HFFc6 (cell line): ENCODE measurements at regions not wholly inside any gene's neighbourhood (a gene's known extent, or its start where the extent isn't known, plus 50 kb on each side); places are given as distances from the start of the nearest gene placed in this dataset.

Experiments used
- DNase-seq: peaks from one replicate; pipeline ENCODE4 v3.0.0-alpha.2; 2018
- H3K27ac Mint-ChIP-seq: 2 replicates; pipeline ENCODE4 v1.8.0; 2020; ENCODE audit warnings: mild to moderate bottlenecking, mixed read lengths
- H3K27me3 Mint-ChIP-seq: 2 replicates; pipeline ENCODE4 v1.8.0; 2021; ENCODE audit warnings: mild to moderate bottlenecking, moderate library complexity, mixed read lengths; ENCODE audit not compliant: insufficient read depth
- H3K36me3 Mint-ChIP-seq: 2 replicates; pipeline ENCODE4 v1.8.0; 2021; ENCODE audit warnings: low read depth, mixed read lengths
- H3K4me1 Mint-ChIP-seq: 2 replicates; pipeline ENCODE4 v1.8.0; 2020; ENCODE audit warnings: low read depth, mixed read lengths
- H3K4me3 Mint-ChIP-seq: 2 replicates; pipeline ENCODE4 v1.8.0; 2020; ENCODE audit warnings: mild to moderate bottlenecking, moderate library complexity, mixed read lengths
- H3K9me3 Mint-ChIP-seq: 2 replicates; pipeline ENCODE4 v1.8.0; 2020; ENCODE audit warnings: mild to moderate bottlenecking, mixed read lengths
- TF ChIP-seq, protein P1 (sequence below): fragments of 200-600 bp; sonication (generic); IDR thresholded peaks from 2 replicates; pipeline ENCODE4 v1.5.0; 2021; ENCODE audit warnings: antibody characterized with exemption, mild to moderate bottlenecking

DNA sequence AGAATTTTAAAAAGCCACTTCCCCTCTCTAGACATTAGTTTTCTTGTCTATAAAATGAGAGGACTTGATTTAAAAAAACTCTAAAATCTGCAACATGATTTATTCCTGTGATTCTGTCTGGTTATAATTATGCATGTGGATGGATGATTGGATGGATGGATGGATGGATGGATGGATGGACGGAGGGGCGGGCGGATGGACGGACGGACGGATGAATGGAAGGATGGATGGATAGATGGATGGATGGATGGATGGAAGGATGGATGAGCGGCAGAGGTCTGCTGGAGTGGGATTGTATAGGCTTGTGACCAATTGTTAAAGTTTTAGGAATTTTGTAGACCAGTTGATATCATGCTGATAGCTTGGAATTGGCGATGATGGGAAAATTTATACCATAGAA, 135.2 kb upstream of the TIAM1 start:
- H3K27ac Mint-ChIP-seq: no peak overlapping the region
- H3K36me3 Mint-ChIP-seq: no peaks in the 10 kb centered on the region
- H3K4me1 Mint-ChIP-seq: no peaks in the 10 kb centered on the region
- no peaks in the 10 kb centered on the region for H3K27me3 Mint-ChIP-seq
- TF ChIP-seq, protein P1, sequence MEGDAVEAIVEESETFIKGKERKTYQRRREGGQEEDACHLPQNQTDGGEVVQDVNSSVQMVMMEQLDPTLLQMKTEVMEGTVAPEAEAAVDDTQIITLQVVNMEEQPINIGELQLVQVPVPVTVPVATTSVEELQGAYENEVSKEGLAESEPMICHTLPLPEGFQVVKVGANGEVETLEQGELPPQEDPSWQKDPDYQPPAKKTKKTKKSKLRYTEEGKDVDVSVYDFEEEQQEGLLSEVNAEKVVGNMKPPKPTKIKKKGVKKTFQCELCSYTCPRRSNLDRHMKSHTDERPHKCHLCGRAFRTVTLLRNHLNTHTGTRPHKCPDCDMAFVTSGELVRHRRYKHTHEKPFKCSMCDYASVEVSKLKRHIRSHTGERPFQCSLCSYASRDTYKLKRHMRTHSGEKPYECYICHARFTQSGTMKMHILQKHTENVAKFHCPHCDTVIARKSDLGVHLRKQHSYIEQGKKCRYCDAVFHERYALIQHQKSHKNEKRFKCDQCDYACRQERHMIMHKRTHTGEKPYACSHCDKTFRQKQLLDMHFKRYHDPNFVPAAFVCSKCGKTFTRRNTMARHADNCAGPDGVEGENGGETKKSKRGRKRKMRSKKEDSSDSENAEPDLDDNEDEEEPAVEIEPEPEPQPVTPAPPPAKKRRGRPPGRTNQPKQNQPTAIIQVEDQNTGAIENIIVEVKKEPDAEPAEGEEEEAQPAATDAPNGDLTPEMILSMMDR: no peak
- no peak overlapping the region for H3K4me3 Mint-ChIP-seq
- DNase-seq: no peak
- H3K9me3 Mint-ChIP-seq: peaks cover 43% of the 10 kb centered on the region

DNA sequence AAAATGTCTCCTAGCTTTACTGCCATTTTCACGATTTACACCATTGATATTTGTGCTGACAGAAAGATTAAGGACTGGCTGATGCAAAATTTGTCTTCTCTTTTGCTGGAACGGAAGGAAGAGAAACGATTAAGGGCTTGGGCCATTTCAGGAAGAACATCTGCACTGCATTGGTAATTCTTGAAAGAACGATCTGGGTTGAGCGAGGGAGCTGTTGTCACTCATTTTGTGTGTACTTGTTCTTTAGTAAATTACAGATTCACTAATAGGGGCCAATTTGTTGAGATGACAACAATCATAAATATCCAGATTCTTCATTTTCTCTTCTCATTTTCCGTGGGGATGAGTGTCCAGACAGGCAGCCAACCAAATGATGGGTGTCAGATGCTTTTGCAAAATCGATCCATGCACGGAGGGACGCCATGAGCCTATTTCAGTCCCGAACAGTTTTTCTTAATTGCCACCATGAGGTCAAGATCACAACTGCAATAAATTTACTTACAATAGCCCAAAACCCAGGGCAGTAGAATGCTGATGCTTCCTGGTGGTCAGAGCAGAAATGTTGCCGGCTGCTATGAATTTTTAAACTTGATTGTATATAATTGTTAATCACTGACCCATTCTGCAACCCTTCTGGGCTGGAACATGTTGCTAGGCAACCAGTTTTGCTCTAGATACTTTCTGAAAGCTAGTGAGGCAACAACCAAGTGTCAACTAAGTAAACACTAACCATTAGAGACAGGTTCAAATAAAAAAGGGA, 132.4 kb upstream of the TIAM1 start:
- Mint-ChIP-seq H3K36me3 (no peaks in the 10 kb centered on the region), H3K27ac (no peak overlapping the region), H3K4me3 (no peak overlapping the region), H3K27me3 (no peaks in the 10 kb centered on the region), H3K4me1 (no peaks in the 10 kb centered on the region), H3K9me3 (peaks cover 50% of the 10 kb centered on the region)
- TF ChIP-seq, protein P1: no peak
- DNase-seq: no peak

DNA sequence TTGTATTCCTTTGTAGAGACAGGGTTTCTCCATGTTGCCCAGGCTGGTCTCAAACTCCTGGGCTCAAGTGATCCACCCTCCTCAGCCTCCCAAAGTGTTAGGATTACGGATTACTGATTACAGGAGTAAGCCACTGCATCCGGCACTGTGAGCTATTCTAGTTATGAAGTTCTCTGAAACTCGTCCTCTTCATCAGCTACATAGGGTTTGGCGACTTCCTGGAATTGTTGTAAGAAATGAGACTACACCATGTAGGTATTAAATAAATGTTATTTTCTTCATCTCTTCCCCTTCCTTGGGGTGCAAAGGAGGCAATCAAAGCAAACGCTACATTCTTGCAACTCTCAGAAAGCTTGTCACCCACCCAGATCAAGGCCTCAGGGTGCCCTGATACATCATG, 131.2 kb upstream of the TIAM1 start:
- Mint-ChIP-seq H3K27me3 (no peaks in the 10 kb centered on the region), H3K36me3 (no peaks in the 10 kb centered on the region), H3K9me3 (peaks cover 44% of the 10 kb centered on the region), H3K4me1 (no peaks in the 10 kb centered on the region), H3K4me3 (no peak overlapping the region), H3K27ac (no peak overlapping the region)
- TF ChIP-seq, protein P1: no peak
- no peak for DNase-seq

DNA sequence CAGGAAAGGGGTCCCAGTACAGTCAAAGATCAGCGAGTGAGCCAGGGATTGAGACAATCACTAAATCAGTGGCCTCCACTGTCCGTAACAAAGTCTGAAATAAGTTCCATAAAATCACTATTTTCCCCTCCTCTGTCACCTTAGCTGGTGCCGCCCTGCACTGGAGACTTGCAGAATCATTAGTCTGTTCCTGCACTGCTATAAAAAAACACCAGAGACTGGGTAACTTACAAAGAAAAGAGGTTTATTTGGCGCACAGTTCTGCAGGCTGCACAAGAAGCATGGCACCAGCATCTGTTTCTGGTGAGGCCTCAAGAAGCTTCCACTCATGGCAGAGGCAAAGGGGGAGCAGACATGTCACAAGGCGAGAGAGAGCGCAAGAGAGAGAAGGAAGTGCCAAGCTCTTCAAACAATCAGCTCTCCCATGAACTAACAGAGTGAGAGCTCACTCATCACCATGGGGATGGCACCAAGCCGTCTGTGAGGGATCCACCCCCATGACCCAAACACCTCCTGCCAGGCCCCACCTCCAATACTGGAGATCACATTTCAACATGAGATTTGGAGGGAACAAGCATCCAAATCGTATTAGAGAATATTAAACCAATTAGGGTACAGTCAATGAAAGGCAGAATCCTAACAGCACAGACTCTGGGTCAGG, 129.8 kb upstream of the TIAM1 start:
- H3K9me3 Mint-ChIP-seq: peaks cover 47% of the 10 kb centered on the region
- DNase-seq: no peak
- no peak overlapping the region for H3K4me3 Mint-ChIP-seq
- no peak overlapping the region for H3K27ac Mint-ChIP-seq
- H3K36me3 Mint-ChIP-seq: no peaks in the 10 kb centered on the region
- TF ChIP-seq, protein P1: no peak
- no peaks in the 10 kb centered on the region for H3K27me3 Mint-ChIP-seq
- no peaks in the 10 kb centered on the region for H3K4me1 Mint-ChIP-seq

DNA sequence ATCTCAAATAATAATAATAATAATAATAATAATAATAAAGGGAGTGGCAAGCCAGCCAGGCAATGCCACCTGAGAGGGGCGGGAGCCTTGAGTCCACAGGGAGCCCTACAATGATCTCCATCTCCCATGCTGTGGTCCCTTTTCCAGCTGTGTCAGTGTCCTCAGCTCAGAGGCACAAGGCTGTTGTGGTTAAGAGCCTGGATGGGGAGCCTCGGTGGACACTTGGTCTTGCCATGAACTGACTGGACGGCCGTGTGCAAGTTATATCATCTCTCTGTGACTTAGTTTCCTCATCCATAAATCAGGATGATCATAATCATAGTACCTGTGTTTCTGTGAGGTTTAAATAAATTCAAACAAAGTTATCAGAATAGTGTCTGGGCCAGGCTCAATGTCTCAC, 127.8 kb upstream of the TIAM1 start:
- TF ChIP-seq, protein P1: no peak
- Mint-ChIP-seq H3K4me1 (no peaks in the 10 kb centered on the region), H3K27me3 (no peaks in the 10 kb centered on the region), H3K27ac (no peak overlapping the region), H3K36me3 (no peaks in the 10 kb centered on the region), H3K4me3 (no peak overlapping the region), H3K9me3 (peaks cover 48% of the 10 kb centered on the region)
- no peak for DNase-seq
